ENCODE measurements at regions not wholly inside any gene's neighbourhood (a gene's known extent, or its start where the extent isn't known, plus 50 kb on each side); places are given as distances from the start of the nearest gene placed in this dataset.

GRCh38 chr6:156560476-156560875 is 216.7 kb upstream of the ARID1B start:
- TF ChIP-seq, protein P1, sequence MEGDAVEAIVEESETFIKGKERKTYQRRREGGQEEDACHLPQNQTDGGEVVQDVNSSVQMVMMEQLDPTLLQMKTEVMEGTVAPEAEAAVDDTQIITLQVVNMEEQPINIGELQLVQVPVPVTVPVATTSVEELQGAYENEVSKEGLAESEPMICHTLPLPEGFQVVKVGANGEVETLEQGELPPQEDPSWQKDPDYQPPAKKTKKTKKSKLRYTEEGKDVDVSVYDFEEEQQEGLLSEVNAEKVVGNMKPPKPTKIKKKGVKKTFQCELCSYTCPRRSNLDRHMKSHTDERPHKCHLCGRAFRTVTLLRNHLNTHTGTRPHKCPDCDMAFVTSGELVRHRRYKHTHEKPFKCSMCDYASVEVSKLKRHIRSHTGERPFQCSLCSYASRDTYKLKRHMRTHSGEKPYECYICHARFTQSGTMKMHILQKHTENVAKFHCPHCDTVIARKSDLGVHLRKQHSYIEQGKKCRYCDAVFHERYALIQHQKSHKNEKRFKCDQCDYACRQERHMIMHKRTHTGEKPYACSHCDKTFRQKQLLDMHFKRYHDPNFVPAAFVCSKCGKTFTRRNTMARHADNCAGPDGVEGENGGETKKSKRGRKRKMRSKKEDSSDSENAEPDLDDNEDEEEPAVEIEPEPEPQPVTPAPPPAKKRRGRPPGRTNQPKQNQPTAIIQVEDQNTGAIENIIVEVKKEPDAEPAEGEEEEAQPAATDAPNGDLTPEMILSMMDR (conservative IDR thresholded peaks at IDR 0.05 in 1 of 2, IDR thresholded peaks at IDR 0.05 in 1 of 2; ENCODE audit: extremely low read depth in 1 of 2, insufficient read depth in 1 of 2, low read depth in 1 of 2, low read length in 2 of 2), result no peak
- no peak for TF ChIP-seq EZH2 (IDR thresholded peaks at IDR 0.05; ENCODE audit: borderline replicate concordance, low read length)

All from mammary epithelial cell (primary cell).